HEK293T (cell line): ENCODE measurements at regions not wholly inside any gene's neighbourhood (a gene's known extent, or its start where the extent isn't known, plus 50 kb on each side); places are given as distances from the start of the nearest gene placed in this dataset.

Source experiments
- ARNT ChIP-seq: fragments of 450-650 bp; IDR thresholded peaks from 2 replicates; pipeline ENCODE4 v1.6.1; 2017; ENCODE audit warnings: mild to moderate bottlenecking
- BHLHE40 ChIP-seq: fragments of 450-650 bp; IDR thresholded peaks from 2 replicates; pipeline ENCODE4 v1.6.1; 2016; ENCODE audit warnings: mild to moderate bottlenecking, moderate library complexity, borderline replicate concordance
- CTBP1 ChIP-seq: fragments of 450-650 bp; IDR thresholded peaks from 2 replicates; pipeline ENCODE4 v1.6.1; 2016; ENCODE audit warnings: borderline replicate concordance
- ELF4 ChIP-seq: fragments of 450-650 bp; IDR thresholded peaks from 2 replicates; pipeline ENCODE4 v1.6.1; 2017; ENCODE audit warnings: antibody characterized with exemption
- FOXA1 ChIP-seq: fragments of 450-650 bp; IDR thresholded peaks from 2 replicates; pipeline ENCODE4 v1.6.1; 2016; ENCODE audit warnings: mild to moderate bottlenecking
- FOXK2 ChIP-seq: fragments of 450-650 bp; IDR thresholded peaks from 2 replicates; pipeline ENCODE4 v1.6.1; 2016; ENCODE audit warnings: mild to moderate bottlenecking
- FOXM1 ChIP-seq: fragments of 450-650 bp; IDR thresholded peaks from 2 replicates; pipeline ENCODE4 v1.6.1; 2017; ENCODE audit warnings: mild to moderate bottlenecking, borderline replicate concordance
- HDGF ChIP-seq: fragments of 450-650 bp; IDR thresholded peaks from 2 replicates; pipeline ENCODE4 v1.6.1; 2017; ENCODE audit warnings: antibody characterized with exemption, borderline replicate concordance
- NFRKB ChIP-seq: fragments of 450-650 bp; IDR thresholded peaks from 2 replicates; pipeline ENCODE4 v1.6.1; 2016; ENCODE audit warnings: mild to moderate bottlenecking, moderate library complexity
- PKNOX1 ChIP-seq: fragments of 450-650 bp; IDR thresholded peaks from 2 replicates; pipeline ENCODE4 v1.6.1; 2016
- SP1 ChIP-seq: fragments of 450-650 bp; IDR thresholded peaks from 2 replicates; pipeline ENCODE4 v1.6.1; 2017
- TARDBP ChIP-seq: fragments of 450-650 bp; IDR thresholded peaks from 2 replicates; pipeline ENCODE4 v1.6.1; 2016

GRCh38 chr5:96236831-96237230 is 196.2 kb downstream of the PCSK1 start:
- TF ChIP-seq BHLHE40 (no peak), HDGF (no peak), SP1 (no peak), NFRKB (no peak), CTBP1 (no peak), PKNOX1 (no peak), FOXM1 (no peak), ARNT (no peak), FOXA1 (no peak), FOXK2 (no peak), TARDBP (no peak), ELF4 (no peak)
